ENCODE measurements at regions not wholly inside any gene's neighbourhood (a gene's known extent, or its start where the extent isn't known, plus 50 kb on each side); places are given as distances from the start of the nearest gene placed in this dataset.

DNA sequence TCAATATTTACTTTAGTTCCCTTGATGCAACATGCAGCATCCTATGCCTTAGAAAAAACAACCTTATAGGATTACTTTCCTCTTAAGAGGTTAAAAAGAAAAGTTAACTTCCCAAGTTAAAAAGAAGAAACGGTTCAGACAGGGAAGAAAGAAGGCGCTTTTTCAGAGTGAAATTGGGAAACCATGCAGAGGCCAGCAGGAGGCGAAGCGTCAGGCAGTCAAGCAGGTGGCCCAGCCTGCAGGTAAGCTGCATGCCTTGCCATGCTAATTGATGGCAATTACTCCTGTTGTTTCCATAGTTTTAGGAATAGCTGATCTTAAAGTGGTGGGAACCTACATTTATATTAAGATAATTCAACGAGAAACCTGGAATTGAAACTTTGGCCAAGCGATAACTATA, 302.6 kb upstream of the SP4 start:
- Histone ChIP-seq H3K4me3 (no peak overlapping the region), H3K9me3 (no peaks in the 10 kb centered on the region), H3K36me3 (no peaks in the 10 kb centered on the region), H3K27ac (no peak overlapping the region), H3K27me3 (no peaks in the 10 kb centered on the region), H3K4me1 (peaks cover 0 to 5% (median 0%) of the 10 kb centered on the region in 4 donors)
- intact Hi-C loops (cut with DNase I): no loop called here
- TF ChIP-seq, protein P1, sequence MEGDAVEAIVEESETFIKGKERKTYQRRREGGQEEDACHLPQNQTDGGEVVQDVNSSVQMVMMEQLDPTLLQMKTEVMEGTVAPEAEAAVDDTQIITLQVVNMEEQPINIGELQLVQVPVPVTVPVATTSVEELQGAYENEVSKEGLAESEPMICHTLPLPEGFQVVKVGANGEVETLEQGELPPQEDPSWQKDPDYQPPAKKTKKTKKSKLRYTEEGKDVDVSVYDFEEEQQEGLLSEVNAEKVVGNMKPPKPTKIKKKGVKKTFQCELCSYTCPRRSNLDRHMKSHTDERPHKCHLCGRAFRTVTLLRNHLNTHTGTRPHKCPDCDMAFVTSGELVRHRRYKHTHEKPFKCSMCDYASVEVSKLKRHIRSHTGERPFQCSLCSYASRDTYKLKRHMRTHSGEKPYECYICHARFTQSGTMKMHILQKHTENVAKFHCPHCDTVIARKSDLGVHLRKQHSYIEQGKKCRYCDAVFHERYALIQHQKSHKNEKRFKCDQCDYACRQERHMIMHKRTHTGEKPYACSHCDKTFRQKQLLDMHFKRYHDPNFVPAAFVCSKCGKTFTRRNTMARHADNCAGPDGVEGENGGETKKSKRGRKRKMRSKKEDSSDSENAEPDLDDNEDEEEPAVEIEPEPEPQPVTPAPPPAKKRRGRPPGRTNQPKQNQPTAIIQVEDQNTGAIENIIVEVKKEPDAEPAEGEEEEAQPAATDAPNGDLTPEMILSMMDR (IDR thresholded peaks at IDR 0.05): no peak
- TF ChIP-seq EP300 (IDR thresholded peaks at IDR 0.05) (no peak), POLR2AphosphoS5 (IDR thresholded peaks at IDR 0.05) (no peak), POLR2A (IDR thresholded peaks at IDR 0.05) (no peak)
- DNase-seq: no peak
- WGBS, 2 donors: 87 to 91% methylated on average over 6 of the region's 6 CpGs

DNA sequence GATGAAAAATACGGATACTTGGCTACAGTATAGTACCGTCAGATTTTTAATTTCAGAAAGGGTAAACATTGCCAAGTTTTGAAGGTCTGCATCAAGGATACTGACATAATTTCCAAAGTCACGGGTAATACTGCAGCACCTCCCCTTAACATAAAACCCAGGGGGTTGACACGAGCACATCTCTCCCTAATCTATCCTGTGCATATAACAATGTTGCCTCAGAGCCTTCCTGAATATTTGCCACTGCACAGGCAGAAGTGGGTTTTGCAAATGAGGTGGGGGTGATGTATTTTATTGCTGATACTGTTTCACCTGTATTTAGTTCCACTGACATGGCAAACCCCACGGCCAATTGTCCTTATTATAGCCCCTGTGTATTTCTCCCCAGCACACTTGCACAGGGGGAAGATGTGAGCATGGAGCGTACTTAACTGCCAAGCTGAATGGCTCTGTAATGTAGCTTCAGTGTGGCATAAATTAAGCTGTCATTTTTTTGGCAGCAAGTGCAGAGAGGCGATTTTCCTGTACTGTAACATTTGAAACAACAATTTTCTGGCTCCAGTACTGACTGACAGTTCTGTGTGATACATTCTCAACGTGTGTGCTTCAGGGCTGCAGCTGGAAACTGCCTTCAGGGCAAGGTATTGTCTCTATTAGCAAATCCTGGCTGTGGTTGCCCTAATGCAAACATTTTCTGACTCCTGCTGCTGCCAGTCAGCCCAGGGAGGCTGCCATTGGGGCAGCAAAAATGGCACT, 299.6 kb upstream of the SP4 start:
- no peak overlapping the region for H3K4me3 ChIP-seq
- TF ChIP-seq EP300 (IDR thresholded peaks at IDR 0.05): no peak
- no peak for TF ChIP-seq POLR2A (IDR thresholded peaks at IDR 0.05)
- DNase-seq: no peak
- WGBS, 2 donors: 33 to 43% methylated on average over 8 of the region's 8 CpGs
- H3K27ac ChIP-seq: no peak overlapping the region
- H3K4me1 ChIP-seq: peaks cover 0 to 5% (median 0%) of the 10 kb centered on the region in 4 donors
- H3K36me3 ChIP-seq: no peaks in the 10 kb centered on the region
- H3K27me3 ChIP-seq: no peaks in the 10 kb centered on the region
- intact Hi-C loops (cut with DNase I): no loop called here
- H3K9me3 ChIP-seq: no peaks in the 10 kb centered on the region

DNA sequence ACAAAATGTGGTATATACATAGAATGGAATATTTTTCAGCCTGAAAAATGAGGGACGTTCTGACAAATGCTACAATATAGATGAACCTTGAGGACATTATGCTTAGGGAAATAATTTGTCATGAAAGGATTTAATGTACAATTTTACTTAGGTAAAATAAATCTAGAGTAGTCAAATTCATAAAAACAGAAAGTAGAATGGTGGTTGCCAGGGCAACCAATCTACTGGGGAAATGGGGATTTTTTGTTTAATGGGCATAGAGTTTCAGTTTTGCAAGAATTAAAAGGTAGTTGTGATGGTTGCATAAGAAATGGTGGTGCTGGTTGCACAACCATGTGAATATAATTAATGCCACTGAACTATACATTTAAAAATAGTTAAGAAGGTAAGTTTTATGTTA, 296.0 kb upstream of the SP4 start:
- peaks cover 0 to 5% (median 0%) of the 10 kb centered on the region in 4 donors for H3K4me1 ChIP-seq
- 89 to 90% methylated on average over 1 of the region's 1 CpG for WGBS, 2 donors
- no peaks in the 10 kb centered on the region for H3K27me3 ChIP-seq
- TF ChIP-seq EP300 (IDR thresholded peaks at IDR 0.05) (no peak), POLR2AphosphoS5 (IDR thresholded peaks at IDR 0.05) (no peak), POLR2A (IDR thresholded peaks at IDR 0.05) (no peak)
- TF ChIP-seq, protein P1 (IDR thresholded peaks at IDR 0.05): no peak
- no peak overlapping the region for H3K4me3 ChIP-seq
- H3K27ac ChIP-seq: no peak overlapping the region
- intact Hi-C loops (cut with DNase I): no loop called here
- no peak for DNase-seq
- no peaks in the 10 kb centered on the region for H3K36me3 ChIP-seq
- H3K9me3 ChIP-seq: peaks cover 0 to 4% (median 0%) of the 10 kb centered on the region in 4 donors

DNA sequence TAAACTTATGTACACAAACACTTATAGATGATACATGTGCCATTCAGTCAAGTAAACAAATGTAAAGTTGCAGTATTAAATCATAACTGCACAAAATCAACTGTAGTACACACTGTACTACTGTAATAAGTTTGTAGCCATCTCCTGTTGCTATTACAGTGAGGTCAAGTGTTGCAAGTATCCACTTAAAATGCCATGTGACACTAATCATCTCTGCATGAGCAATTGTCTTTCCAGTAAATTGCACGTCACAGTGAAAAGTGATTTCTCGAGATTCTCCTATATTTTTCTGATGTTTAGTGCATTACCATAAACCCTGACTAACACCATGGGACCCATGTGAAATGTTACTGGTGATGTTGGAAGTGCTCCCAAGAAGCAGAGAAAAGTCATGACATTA, 293.3 kb upstream of the SP4 start:
- no peak for DNase-seq
- intact Hi-C loops (cut with DNase I): no loop called here
- H3K36me3 ChIP-seq: no peaks in the 10 kb centered on the region
- H3K9me3 ChIP-seq: peaks cover 0 to 4% (median under 1%) of the 10 kb centered on the region in 4 donors
- H3K27ac ChIP-seq: no peak overlapping the region
- no peaks in the 10 kb centered on the region for H3K27me3 ChIP-seq
- WGBS, 2 donors: 85 to 89% methylated on average over 2 of the region's 2 CpGs
- H3K4me3 ChIP-seq: no peak overlapping the region
- TF ChIP-seq POLR2AphosphoS5 (IDR thresholded peaks at IDR 0.05) (no peak), POLR2A (IDR thresholded peaks at IDR 0.05) (no peak), EP300 (IDR thresholded peaks at IDR 0.05) (no peak)
- TF ChIP-seq, protein P1 (IDR thresholded peaks at IDR 0.05): no peak
- no peaks in the 10 kb centered on the region for H3K4me1 ChIP-seq

DNA sequence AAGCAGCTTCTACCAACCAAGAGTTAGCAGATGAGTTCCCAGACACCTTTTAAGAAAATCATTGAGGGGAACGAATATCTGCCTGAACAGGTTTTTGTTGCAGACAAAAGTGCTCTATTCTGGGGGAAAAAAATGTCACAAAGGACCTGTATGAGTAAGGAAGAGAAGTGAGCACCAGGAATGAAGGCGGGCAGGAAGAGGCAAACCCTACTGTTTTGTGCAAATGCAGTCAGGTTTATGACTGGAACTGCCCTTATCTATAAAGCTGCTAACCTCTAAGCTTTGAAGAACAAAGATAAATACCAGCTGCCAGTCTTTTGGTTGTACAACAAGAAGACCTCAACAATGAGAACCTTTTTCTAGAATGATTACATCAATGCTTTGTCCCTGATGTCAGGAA, 292.4 kb upstream of the SP4 start:
- Histone ChIP-seq H3K4me3 (no peak overlapping the region), H3K27ac (no peak overlapping the region)

More for the DNA sequence above, 292.4 kb upstream of the SP4 start:
- TF ChIP-seq POLR2A (IDR thresholded peaks at IDR 0.05) (no peak), EP300 (IDR thresholded peaks at IDR 0.05) (no peak), POLR2AphosphoS5 (IDR thresholded peaks at IDR 0.05) (no peak)
- TF ChIP-seq, protein P1 (IDR thresholded peaks at IDR 0.05): no peak
- no peak for DNase-seq
- no peaks in the 10 kb centered on the region for H3K27me3 ChIP-seq
- peaks cover 0 to 4% (median under 1%) of the 10 kb centered on the region in 4 donors for H3K9me3 ChIP-seq
- no peaks in the 10 kb centered on the region for H3K4me1 ChIP-seq
- H3K36me3 ChIP-seq: no peaks in the 10 kb centered on the region
- intact Hi-C loops (cut with DNase I): no loop called here
- 16 to 63% methylated on average over 2 of the region's 2 CpGs for WGBS, 2 donors

Data from sigmoid colon (tissue), 6 donors.